HepG2 (cell line): ENCODE measurements at regions not wholly inside any gene's neighbourhood (a gene's known extent, or its start where the extent isn't known, plus 50 kb on each side); places are given as distances from the start of the nearest gene placed in this dataset.

Experiments
- ATAC-seq: fragments of 200-7000 bp; cut with Tn5 transposase; 3 replicates; pipeline ENCODE4 v1.9.1; 2020; ENCODE audit warnings: mild to moderate bottlenecking, moderate library complexity
- BruUV-seq: library from RNA; stranded (reverse); fragments of 400-500 nt; replicated peaks from 2 replicates; lab custom pipeline; 2021; lab: Mats Ljungman, UMichigan
- CTCF ChIA-PET: fragments of 300-600 bp; formaldehyde crosslinking; extraction: SDS; loops from one replicate; lab custom pipeline; 2021; ENCODE audit warnings: low total read pairs, inconsistent platforms, low intra/inter-chr PET ratio; lab: Yijun Ruan, JAX
- POLR2A ChIA-PET: fragments of 350-600 bp; sonication (Branson Sonifier 250); formaldehyde crosslinking; loops from one replicate; lab custom pipeline; 2020; ENCODE audit warnings: antibody characterized with exemption, inconsistent platforms; lab: Yijun Ruan, JAX
- DNase-seq: peaks from one replicate; pipeline ENCODE4 v3.0.0-alpha.2; 2015; ENCODE audit warnings: low spot score
- FAIRE-seq: peaks from 3 replicates; lab custom pipeline; 2011; peaks lifted over from hg19 to GRCh38; lab: Jason Lieb, UNC
- H2AFZ ChIP-seq: one replicate; pipeline ENCODE4 v1.6.1; 2011; ENCODE audit warnings: low read length, inconsistent platforms
- H3K27ac ChIP-seq: fragments of 300-600 bp; 3 replicates; pipeline ENCODE4 v1.8.0; 2011; ENCODE audit warnings: mixed run types, mild to moderate bottlenecking, mixed read lengths, low read length, inconsistent platforms; ENCODE audit not compliant: insufficient read depth; ENCODE audit errors: extremely low read length
- H3K27me3 ChIP-seq, 2 experiments: fragments of 200-600 bp in 1 of 2; 2 replicates in 1 of 2; 3 replicates in 1 of 2; pipeline versions ENCODE4 v1.6.0 to v1.8.0; 2011; ENCODE audit warnings: low read length in 2 of 2, mild to moderate bottlenecking in 2 of 2, moderate library complexity in 2 of 2, inconsistent platforms in 1 of 2; ENCODE audit not compliant: insufficient read depth in 2 of 2, control insufficient read depth in 1 of 2
- H3K36me3 ChIP-seq, 2 experiments: fragments of 200-600 bp in 1 of 2; replicated peaks in 1 of 2; 2 replicates in 1 of 2; 3 replicates in 1 of 2; pipeline versions ENCODE4 v1.5.1 to v1.8.0; 2011; ENCODE audit warnings: low read length in 2 of 2, inconsistent platforms in 1 of 2; ENCODE audit not compliant: insufficient read depth in 2 of 2, control insufficient read depth in 1 of 2
- H3K4me1 ChIP-seq: 2 replicates; pipeline ENCODE4 v1.5.1; 2012; ENCODE audit warnings: low read length, inconsistent platforms; ENCODE audit not compliant: insufficient read depth
- H3K4me2 ChIP-seq: 2 replicates; pipeline ENCODE4 v1.6.0; 2011; ENCODE audit warnings: low read depth, low read length, inconsistent platforms
- H3K4me3 ChIP-seq, 3 experiments: fragments of 200-600 bp in 1 of 3; sonication (generic), shearing (Covaris generic) in 1 of 3; replicated peaks in 1 of 3; 2 replicates each; pipeline ENCODE4 v1.5.1; 2011 to 2016; ENCODE audit warnings: low read length in 3 of 3, inconsistent platforms in 2 of 3, low read depth in 2 of 3, mild to moderate bottlenecking in 2 of 3, control low read depth in 1 of 3, mixed read lengths in 1 of 3; ENCODE audit not compliant: insufficient read depth in 1 of 3
- H3K79me2 ChIP-seq: one replicate; pipeline ENCODE4 v1.6.1; 2011; ENCODE audit warnings: low read length, inconsistent platforms; ENCODE audit not compliant: insufficient read depth
- H3K9ac ChIP-seq: 2 replicates; pipeline ENCODE4 v1.6.0; 2011; ENCODE audit warnings: mild to moderate bottlenecking, low read depth, low read length, inconsistent platforms; ENCODE audit not compliant: insufficient read depth
- H3K9me3 ChIP-seq: 2 replicates; pipeline ENCODE4 v1.5.1; 2012; ENCODE audit warnings: mild to moderate bottlenecking, low read length
- H4K20me1 ChIP-seq: 2 replicates; pipeline ENCODE4 v1.6.0; 2011; ENCODE audit warnings: inconsistent platforms, mild to moderate bottlenecking, low read length, moderate library complexity; ENCODE audit not compliant: insufficient read depth
- CBFB ChIP-seq: sonication (generic); formaldehyde crosslinking; IDR thresholded peaks from 2 replicates; pipeline ENCODE4 v1.4.0; 2020; ENCODE audit warnings: missing genetic modification reagents
- ELF3 ChIP-seq: IDR thresholded peaks from 2 replicates; pipeline ENCODE4 v1.6.1; 2016; ENCODE audit warnings: missing genetic modification reagents, missing compliant biosample characterization
- FOXA3 ChIP-seq: IDR thresholded peaks from 2 replicates; pipeline ENCODE4 v1.6.1; 2016; ENCODE audit warnings: missing genetic modification reagents, missing compliant biosample characterization
- NFYB ChIP-seq: sonication (generic); formaldehyde crosslinking; IDR thresholded peaks from 2 replicates; pipeline ENCODE4 v1.4.0; 2020; ENCODE audit warnings: missing genetic modification reagents
- NKX3-1 ChIP-seq: sonication (generic); formaldehyde crosslinking; IDR thresholded peaks from 2 replicates; pipeline ENCODE4 v1.5.0; 2020; ENCODE audit warnings: missing genetic modification reagents
- POLR2AphosphoS2 ChIP-seq: IDR thresholded peaks from 2 replicates; pipeline ENCODE4 v1.6.1; 2011; ENCODE audit warnings: low read depth, low read length, improper control_type of control experiment
- RBM39 ChIP-seq: fragments of 200-400 bp; formaldehyde crosslinking; IDR thresholded peaks from one replicate; pipeline ENCODE4 v1.6.1; 2018; ENCODE audit warnings: antibody characterized with exemption, mild to moderate bottlenecking, low read depth, low read length; ENCODE audit not compliant: poor library complexity, severe bottlenecking
- ZFP37 ChIP-seq: sonication (generic); formaldehyde crosslinking; IDR thresholded peaks from 2 replicates; pipeline ENCODE4 v1.4.0; 2020; ENCODE audit warnings: missing genetic modification reagents, borderline replicate concordance
- ZNF296 ChIP-seq: sonication (generic); formaldehyde crosslinking; conservative IDR thresholded peaks from 2 replicates; pipeline ENCODE4 v1.5.0; 2020; ENCODE audit warnings: mild to moderate bottlenecking, missing genetic modification reagents
- ZNF777 ChIP-seq: sonication (generic); formaldehyde crosslinking; IDR thresholded peaks from 2 replicates; pipeline ENCODE4 v1.4.0; 2020; ENCODE audit warnings: missing genetic modification reagents
- WGBS: methylation state at CpG from one replicate; pipeline ENCODE4 v1.1.6; 2017; ENCODE audit warnings: low lambda C conversion rate; 5-methylcytosine and 5-hydroxymethylcytosine counted together
- in situ Hi-C: cut with HindIII; loops from 2 replicates; pipeline ENCODE4 v1.10.0; 2017; ENCODE audit warnings: low pct_unique_long_range_greater_than_20kb; ENCODE audit not compliant: extremely low pct_ligation_motif_present
- intact Hi-C: fragments of 100-400 bp; cut with micrococcal nuclease; formaldehyde crosslinking; loops from one replicate; pipeline ENCODE4 v1.10.0; 2022; ENCODE audit not compliant: unreplicated experiment

GRCh38 chr5:91315701-91316100 is 67.4 kb downstream of the ARRDC3 start:
- Histone ChIP-seq H3K27ac (no peak overlapping the region), H4K20me1 (no peaks in the 10 kb centered on the region), H3K4me1 (peaks cover 37% of the 10 kb centered on the region)
- TF ChIP-seq NFYB (CRISPR knock-in tag) (no peak), ELF3 (CRISPR knock-in tag) (no peak), ZFP37 (CRISPR knock-in tag) (no peak), NKX3-1 (CRISPR knock-in tag) (no peak), ZNF296 (CRISPR knock-in tag) (no peak), FOXA3 (no peak), POLR2AphosphoS2 (no peak), RBM39 (no peak), ZNF777 (CRISPR knock-in tag) (no peak), CBFB (CRISPR knock-in tag) (no peak)
- TF ChIP-seq, all 625 proteins: peak for 0
- FAIRE-seq (no peak), DNase-seq (no peak), ATAC-seq (no peak)
- no peak overlapping the region for H3K4me3 ChIP-seq
- H3K4me2 ChIP-seq: no peak overlapping the region
- intact Hi-C loops: no loop called here
- no peak overlapping the region for H3K9ac ChIP-seq
- ChIA-PET CTCF (no interaction called here), POLR2A (no interaction called here)
- no peaks in the 10 kb centered on the region for H3K79me2 ChIP-seq
- in situ Hi-C loops: no loop called here
- no peaks in the 10 kb centered on the region for H3K9me3 ChIP-seq
- 96% methylated on average over 4 of the region's 4 CpGs for WGBS
- no TSS peak for BruUV-seq
- no peaks in the 10 kb centered on the region for H3K27me3 ChIP-seq
- no peaks in the 10 kb centered on the region for H3K36me3 ChIP-seq
- no peak overlapping the region for H2AFZ ChIP-seq
